ENCODE measurements at regions not wholly inside any gene's neighbourhood (a gene's known extent, or its start where the extent isn't known, plus 50 kb on each side); places are given as distances from the start of the nearest gene placed in this dataset.

DNA sequence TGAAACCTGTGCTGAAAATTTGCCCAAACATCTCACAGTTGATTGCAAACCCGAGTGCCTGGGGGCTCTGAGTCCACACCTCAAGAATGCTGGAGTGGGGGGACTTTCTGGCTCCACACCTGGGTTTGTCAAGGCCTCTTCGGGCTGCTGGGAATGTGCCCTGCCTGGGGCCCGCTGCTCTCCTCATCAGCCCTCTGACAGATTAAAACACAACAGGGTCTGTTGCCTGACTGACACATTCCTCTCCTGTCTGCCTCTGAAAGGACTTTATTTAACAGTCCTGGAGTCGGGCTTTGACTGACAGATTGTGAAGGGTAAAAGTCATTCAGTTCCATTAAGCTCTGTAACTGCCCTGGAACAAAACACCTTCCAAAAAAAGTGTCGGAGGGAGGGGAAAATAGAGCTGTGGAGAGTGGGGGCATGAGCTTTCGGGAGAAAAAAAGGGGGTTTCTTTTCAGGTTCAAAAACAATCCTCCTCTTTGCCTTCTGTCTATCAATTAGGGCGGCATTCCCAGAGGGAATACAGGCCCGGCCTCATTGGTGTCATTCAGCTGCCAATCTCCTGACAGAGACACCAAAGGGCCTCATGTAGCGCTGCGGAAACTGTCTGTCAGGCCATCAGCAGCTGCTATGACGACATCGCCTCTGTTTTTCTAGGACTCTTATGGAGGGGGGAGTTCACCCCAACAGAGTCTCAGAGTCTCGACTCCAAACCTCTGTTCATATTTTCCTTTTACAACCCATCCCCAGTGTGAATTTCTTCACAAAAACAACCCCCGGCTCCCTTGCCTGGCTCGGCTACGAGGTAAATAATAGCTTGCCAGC, 398.8 kb upstream of the NFE2L3 start:
- peak; percentile 51 for DNase-seq

DNA sequence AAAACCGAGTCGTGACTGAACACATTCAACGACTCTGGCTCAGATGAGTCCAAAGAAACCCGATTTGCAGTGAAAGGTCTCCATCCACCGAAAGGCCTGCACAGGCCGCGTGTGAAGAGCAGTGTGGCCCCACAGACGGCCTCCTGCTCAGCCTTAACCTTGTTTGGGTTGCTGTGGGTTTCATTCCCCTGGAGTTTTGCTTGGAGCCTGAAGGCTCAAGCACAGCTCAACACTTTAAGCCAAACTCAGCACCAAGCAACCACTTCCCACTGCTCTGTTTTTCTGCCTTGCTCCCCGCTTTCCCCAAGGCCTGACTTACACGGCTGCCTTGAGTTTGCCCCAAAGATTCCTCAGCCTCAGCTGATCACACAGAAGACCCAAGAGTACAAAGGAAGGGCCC, 398.2 kb upstream of the NFE2L3 start:
- no peak for DNase-seq

DNA sequence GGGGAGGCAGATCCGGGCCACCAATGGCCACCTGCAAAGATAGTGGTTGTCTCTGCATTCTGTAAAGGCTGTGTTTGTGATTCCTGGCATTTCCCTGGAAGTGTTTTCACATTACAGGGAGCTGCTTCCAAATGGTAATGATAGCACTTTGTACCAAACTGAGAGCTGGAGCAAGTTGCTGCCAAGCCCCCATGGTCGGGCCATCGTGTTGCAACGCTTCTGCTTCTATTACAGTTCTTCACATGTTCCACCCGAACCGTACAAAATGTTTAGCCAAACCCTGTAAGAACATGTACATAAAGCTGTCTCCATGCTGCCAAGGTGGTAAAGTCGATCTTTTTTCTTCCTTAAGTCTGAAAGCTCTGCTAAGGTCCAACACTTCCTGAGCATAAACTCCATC, 397.7 kb upstream of the NFE2L3 start:
- no peak for DNase-seq

DNA sequence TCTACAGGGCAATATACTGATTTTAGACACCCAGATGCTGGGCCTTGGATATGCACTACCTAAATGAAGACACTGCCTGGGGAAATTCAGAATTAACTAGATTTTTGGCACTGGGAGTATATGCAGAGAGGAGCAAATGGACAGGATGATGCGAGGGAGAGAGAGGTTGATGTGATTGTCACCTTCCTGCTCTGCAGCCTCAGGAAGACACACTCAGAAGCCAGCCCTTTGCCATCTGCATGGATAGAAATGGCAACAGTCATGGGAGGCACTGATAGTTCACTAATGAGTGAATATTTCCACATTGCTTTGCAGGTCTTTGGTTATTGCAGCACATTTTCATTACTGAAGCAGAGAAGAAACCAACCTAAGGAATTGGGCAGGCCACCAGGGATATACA, 397.2 kb upstream of the NFE2L3 start:
- DNase-seq, result no peak

DNA sequence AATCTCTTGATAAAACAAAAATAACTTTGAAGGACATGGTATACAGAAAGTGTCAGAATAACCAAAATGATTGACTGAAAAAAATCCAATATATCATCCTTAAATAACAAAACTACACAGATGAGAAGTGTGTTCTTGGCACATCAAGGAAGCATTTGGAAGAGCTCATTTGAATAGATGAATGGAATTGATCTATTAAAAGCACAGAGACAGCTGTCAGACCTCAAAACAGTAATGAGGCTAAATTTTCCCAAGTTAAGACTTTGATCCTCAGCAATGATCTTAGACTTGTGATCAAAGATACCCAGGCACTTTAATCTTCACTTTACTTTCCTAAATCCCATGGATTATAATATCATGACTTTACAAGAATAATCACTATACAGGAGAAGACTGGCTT, 395.4 kb upstream of the NFE2L3 start:
- no peak for DNase-seq

DNA sequence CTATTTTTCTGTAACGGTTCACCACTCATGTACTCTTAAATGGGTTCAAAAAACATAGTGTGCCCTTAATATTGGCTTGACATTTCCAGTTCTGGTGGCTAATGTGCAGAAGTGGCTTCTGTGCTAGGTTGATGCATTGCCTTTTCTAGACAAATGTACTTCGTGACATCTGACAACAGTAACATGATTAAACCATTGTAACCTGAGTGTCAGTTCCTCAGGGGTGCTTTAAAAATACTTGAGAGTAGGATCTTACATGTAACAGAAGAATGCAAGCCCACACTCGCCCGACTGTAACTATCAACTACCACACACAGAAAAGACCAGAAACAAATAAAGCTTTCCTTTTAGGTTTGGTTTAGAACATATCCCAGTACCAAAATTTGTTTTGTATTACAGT, 393.4 kb upstream of the NFE2L3 start:
- no peak for DNase-seq

DNA sequence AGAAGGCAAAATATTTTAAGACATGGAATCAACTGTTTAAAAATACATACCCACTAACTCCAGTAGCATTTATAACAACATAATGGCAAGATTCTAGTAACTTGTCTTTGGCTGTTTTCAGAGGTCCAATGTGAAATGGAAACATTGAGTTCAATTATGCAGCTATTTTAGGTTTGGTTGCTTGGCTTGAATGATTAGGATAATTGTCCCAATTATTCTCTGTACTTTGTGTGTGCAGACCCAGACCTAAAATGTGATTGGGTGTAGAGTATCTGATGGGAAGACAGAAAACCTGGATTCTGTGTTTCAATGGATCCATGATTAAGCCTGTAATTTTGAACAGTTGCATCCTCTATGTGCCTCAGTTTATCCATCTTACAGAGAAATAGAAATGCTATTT, 392.7 kb upstream of the NFE2L3 start:
- no peak for DNase-seq

DNA sequence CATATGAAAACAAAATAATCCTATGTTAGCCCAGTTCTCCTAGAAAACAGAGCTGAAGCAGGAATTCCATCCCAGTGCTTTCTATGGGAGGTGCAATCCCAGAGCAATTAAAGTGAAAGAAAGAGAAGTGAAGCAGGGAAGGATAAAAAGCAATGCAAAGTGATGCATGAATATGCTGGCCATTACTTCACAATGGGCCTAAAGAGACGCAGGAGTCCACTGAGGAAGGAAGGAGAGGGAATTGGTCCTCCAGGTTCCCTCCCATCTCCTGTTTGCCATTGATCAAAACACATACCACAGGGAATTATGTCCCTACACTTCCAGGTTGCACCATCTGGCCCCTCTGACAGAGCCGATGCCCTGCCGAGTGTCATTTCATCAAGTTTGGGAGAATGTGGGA, 392.2 kb upstream of the NFE2L3 start:
- DNase-seq, result no peak

DNA sequence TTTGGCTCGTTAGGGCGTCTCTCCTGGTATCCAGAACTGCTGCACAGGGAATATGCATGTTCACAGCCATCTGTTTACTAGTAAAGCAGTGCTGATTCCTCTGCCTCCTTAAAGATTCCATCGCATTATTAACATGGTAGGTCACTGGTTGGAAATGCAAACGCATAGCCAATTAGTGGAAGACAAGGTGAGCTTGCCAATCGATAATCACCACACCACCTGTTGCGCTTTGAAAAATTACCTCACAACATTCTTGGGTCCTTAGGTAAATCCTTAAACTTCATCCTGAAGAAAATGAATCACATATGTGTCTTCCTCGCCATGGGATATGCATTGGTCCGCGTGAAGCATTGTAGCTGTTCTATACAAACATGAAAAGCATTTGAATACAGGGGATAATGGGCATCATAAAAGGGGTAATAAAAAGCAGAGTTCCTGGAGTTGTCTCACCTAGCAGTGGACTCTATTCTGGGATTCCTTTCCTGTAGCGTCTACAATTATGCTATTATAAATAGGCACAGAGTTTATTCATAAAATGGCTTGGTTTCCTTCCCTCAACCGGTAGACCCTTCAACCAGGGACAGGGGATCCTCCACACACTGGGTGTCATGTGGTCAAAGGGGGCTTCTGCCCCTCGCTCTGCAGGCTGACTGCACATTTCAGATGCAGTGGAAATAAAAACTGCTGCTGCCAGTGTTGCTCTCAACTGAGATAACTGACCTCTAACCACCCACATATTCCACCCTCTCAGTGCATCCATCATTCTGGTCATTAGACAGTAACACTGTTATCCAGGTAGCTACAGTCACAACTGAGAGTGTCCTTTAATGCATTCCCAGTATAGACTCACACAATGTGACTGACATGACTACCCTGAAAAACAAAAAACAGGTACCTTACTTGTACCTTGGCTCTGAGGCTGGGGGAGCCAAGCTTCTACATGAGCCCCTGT, 389.2 kb upstream of the NFE2L3 start:
- no peak for DNase-seq

DNA sequence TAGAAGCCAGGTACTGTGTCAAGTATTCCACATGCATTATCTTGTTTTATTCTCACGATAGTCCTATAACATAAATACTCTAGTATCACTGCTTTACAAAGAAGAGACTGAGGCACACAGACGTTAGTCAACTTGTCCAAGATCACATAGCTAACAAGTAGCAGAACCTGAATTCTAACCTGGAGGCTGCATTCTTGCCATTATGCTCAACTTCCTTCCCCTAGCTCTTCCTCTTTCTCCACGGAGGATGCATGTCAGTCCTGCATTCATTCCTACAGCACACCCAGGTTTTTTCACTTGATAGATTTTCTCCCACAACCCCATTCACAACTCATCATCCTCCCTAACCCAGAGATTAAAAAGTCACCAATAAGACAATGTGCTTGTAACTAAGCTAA, 388.5 kb upstream of the NFE2L3 start:
- no peak for DNase-seq

DNA sequence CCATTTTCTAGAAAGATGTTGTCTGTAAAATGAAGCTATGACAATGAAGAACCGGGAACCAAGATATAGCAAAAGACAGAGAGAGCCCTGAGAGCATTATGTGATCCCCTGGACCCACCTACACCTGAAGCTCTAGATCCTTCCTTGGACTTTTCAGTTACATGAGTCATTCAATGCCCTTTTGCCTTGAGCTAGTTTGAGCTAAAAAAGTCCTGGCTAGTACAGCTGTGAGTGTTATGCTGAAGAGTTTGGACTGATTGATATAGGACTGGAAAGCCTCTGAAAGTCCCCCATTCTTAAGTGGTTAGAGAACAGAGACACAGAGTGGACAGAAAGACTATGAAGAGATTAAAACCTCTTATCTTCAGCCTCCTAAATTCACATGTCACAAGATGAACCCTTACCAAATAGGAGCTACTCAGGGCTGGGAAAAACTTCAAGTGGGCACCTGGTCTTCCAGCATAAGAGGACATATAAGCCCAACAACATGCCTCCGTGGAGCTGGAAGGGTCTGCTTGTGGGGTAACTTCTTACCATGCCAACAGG, 386.8 kb upstream of the NFE2L3 start:
- DNase-seq, result no peak

DNA sequence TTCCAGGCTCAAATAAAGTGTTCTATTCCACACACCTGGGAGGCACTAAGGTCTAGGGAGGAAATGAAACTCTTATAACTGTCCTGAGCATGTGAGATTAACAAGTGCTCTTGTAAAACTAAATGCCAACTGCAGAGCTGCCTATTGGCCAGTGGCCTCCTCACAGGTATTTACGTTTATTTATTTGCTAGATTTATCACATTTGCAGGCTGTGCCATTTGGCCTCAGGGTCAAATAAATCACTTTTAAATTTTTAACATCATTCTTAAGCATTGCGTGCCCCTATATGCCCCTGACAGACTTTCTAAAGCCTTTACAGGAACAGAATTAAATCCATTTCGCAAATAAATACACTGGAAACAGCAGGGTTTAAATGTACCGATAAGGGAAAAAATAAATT, 381.8 kb upstream of the NFE2L3 start:
- DNase-seq, result no peak

DNA sequence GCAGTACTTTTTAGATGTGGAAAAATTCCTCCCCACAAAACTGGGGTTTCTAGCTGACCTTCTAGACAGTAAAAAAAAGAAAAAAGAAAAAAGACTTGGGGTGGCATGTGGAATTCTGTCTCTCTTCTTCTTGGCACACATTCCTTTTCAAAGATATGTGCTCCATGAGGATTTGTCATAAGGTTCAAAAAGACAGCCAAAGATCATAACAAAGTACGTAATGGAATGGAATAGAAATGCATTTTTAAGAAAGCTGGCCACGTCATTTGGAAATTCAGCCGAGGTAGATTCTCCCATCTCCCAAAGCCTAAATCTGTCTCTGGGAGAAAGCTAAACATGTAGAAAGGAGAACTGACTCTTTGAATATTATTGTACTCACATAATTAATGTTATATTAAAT, 381.3 kb upstream of the NFE2L3 start:
- no peak for DNase-seq

DNA sequence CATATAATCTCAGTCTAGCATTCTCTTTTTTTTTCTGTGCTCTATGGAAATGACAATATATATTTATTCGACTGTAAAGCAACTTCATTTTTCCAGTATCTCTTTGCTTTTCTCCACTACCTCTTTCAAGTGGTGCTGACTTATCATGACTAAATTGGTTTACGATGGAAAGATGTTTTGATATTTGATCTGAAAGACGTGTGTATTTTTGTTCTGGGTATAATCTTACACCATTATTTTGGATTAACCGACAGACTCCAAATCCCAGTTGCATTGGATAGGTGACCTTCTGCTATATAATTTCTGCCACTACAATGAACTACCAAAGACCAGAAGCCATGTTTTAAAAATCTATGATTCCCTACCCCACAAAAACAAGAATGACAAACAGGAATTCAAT, 380.5 kb upstream of the NFE2L3 start:
- DNase-seq, result no peak

DNA sequence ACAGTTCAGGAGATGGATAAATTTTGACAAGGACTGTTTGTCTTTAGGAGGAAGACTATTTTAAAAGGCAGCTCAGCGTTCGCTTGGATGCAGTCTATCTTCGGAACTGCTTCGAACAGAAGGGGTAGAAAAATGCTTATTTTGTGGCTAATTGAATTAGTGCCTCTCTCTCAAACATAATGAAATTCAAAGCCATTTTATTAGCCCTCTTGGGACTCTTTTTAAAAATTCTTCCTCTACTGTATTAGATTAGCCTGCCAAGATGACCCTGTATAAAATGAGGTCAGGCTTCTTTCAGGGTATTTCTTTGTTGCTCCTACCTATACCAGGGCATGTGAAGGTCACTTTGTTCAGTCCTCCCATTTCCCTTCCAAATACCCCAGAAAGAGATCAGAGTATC, 379.2 kb upstream of the NFE2L3 start:
- DNase-seq, result no peak

DNA sequence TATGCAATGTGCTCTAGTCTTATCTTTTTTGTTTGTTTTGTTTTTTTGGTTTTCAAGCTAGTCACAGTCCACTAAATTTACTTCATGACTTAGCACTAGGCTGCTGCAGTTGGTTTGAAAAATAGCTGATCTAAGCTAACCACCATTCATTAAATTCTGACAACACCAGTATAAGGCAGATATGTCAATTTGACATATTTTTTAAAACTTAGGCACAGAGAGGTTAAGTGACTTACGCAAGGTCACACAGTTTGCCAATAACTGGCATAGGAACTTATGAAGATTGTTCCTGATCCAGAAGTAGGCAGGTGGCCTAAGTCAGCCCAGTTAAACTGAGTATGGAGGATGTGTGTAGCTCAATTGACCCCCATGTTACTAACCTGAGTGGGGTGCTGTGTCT, 377.3 kb upstream of the NFE2L3 start:
- no peak for DNase-seq

DNA sequence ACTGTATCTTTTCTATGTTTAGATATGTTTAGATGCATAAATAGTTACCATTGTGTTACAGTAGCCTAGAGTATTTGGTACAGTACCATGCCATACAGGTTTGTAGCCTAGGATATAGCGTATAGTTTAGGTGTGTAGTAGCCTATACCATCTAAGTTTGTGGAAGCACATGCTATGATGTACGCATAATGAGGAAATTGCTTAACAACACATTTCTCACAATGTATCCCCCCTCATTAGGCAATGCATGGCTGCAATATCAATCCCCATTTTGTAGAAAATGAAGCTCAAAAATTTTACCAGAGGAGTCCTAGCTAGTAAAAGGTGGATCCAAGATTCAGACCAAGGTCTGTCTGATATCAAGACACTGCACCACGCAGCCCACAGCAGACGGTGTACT, 376.4 kb upstream of the NFE2L3 start:
- DNase-seq, result no peak

DNA sequence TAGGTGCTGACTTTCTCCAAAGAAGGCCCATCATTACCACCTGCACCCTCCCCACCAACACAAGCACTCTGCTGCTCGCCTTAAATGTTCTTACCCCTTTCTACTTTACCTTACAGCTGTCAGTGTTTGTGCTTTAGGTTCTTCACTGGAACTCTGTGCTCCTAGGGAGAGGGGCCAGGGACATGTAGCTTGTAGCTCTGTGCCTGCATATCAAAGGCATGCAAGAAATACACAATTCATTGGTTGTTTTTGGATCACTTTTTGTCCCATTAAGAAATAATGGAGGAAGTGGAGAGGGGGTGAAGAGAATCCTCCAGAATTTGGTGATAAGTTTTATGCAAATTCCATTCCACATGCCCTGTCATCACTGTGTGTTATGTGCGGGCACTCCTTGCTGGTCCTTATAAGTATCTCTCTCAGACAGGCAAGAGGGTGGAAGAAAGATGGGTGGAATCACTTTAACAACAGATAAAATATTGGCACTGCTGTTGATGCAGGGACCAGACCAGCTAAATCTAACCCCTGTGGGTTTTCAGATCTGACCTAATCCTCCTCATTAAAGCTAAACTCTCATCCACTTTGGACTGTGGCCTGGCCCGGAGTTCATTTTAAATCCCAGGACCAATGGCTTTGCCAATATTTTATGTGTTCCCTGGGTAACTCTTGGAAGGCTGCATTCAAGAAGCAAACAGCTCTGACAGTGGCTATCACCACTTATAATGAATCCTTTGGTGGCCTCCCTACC, 375.8 kb upstream of the NFE2L3 start:
- DNase-seq, result no peak

DNA sequence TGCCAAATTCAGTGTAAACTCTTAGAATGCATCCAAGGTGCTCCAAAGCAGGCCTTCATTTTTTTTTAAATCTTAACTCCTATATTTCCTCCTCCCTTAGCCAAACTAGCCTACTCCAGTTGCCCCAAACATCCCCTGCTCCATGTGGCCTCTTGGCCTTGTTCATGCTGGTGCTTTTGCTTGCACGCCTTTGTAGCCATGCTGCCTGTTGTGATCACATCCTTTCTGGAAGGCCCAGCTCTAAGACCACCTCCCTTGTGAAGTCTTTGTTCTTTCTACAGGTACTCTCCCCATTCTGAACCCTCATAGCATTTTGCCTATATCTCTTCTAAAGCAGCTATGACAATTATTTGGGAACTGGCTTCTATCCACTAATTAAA, 375.3 kb upstream of the NFE2L3 start:
- no peak for DNase-seq

DNA sequence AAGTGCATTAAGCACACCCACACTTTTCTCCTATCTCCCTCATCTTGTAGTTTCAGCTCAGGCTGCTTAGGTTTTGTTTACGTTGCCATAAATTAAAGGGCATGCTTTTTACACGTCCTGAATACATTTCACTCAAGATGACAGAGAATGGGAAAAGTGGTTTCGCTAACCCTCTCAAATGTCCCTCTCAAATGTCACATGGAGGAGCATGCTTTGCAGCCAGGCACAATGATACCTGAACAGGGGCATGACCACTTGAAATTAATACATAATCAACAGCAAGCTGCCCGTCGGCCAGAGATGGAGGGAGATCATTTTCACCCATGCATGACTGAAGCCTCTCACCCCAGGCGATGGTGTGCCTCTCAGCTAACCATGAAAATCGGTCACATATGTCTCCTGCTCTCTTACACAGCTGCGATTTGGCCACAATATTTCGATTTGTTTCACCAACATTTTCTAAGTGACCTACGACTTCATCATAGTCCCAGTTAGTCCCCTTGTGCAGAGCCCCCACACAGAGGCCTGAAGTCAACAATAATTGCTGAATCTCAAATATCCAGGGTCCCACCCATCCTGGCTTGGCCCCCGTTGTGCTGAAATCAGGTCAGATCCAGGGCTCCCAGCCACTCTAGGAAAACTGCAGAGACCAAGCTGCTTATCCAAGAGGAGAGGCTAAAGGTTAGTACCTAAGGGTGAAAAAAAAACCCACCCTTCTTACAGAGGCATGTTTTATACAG, 373.9 kb upstream of the NFE2L3 start:
- DNase-seq, result peak; percentile 79

DNA sequence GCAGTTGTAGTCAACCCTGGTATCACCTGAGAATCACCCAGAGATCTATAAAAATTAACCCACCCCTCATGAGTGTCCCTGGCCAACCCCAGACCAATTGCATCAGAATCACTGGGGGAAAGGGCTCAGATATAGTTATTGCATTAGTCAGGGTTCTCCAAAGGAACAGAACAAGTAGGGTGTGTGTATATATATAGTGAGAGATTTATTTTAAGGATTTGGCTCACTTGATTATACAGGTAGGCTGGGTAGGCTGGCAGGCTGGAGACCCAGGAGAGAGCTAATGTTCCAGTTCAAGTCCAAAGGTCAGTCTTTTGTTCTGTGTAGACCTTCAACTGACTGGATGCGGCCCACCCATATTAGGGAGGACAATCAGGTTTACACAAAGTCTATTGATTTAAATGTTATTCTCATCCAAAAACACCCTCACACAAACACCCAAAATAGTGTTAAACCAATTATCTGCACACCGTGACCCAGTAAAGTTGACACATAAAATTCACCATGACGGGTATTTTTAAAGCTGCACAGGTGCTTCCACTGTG, 372.9 kb upstream of the NFE2L3 start:
- no peak for DNase-seq

Measured in left kidney (tissue), 1 donor.